HG02571 (cell line): ENCODE measurements at regions not wholly inside any gene's neighbourhood (a gene's known extent, or its start where the extent isn't known, plus 50 kb on each side); places are given as distances from the start of the nearest gene placed in this dataset.
"Not testable (repeated sequence)": the region's sequence is repeated elsewhere in the genome, so short reads cannot be mapped to it uniquely, and the experiment has no call there.

Experiments used
- ATAC-seq: cut with Tn5 transposase; IDR thresholded peaks from one replicate; pipeline ENCODE4 v1.9.1; 2021; ENCODE audit warnings: mild to moderate bottlenecking, moderate library complexity; ENCODE audit not compliant: unreplicated experiment

- no peak for ATAC-seq
Observed at GRCh38 chr16:60304066-60304465, 1570.0 kb upstream of the GOT2 start.

GRCh38 chr16:60302676-60303075 lies 1568.6 kb upstream of the GOT2 start:
- ATAC-seq = no peak

- ATAC-seq = no peak
Observed at GRCh38 chr16:60302261-60302660, 1568.1 kb upstream of the GOT2 start.

- no peak for ATAC-seq
Observed at GRCh38 chr16:60299241-60299776, 1565.2 kb upstream of the GOT2 start.

GRCh38 chr16:60295451-60295850 lies 1561.3 kb upstream of the GOT2 start:
- ATAC-seq = no peak

GRCh38 chr16:60285794-60286193 lies 1551.7 kb upstream of the GOT2 start:
- no peak for ATAC-seq

- no peak for ATAC-seq
Observed at GRCh38 chr16:60279061-60279665, 1545.0 kb upstream of the GOT2 start.

- ATAC-seq = no peak
Observed at GRCh38 chr16:60274431-60275019, 1540.4 kb upstream of the GOT2 start.

GRCh38 chr16:60271781-60272180 lies 1537.7 kb upstream of the GOT2 start:
- ATAC-seq = no peak

- ATAC-seq = no peak
Observed at GRCh38 chr16:60271025-60271771, 1537.1 kb upstream of the GOT2 start.

- ATAC-seq = no peak
Observed at GRCh38 chr16:60261425-60261824, 1527.3 kb upstream of the GOT2 start.

- ATAC-seq = no peak
Observed at GRCh38 chr16:60259956-60260355, 1525.8 kb upstream of the GOT2 start.

- no peak for ATAC-seq
Observed at GRCh38 chr16:60246086-60246485, 1512.0 kb upstream of the GOT2 start.

GRCh38 chr16:60241671-60242070 lies 1507.6 kb upstream of the GOT2 start:
- ATAC-seq = no peak

GRCh38 chr16:60230666-60231065 lies 1496.5 kb upstream of the GOT2 start:
- ATAC-seq = no peak

GRCh38 chr16:60225541-60225940 lies 1491.4 kb upstream of the GOT2 start:
- no peak for ATAC-seq

GRCh38 chr16:60217787-60218186 lies 1483.7 kb upstream of the GOT2 start:
- ATAC-seq = no peak

GRCh38 chr16:60214311-60214710 lies 1480.2 kb upstream of the GOT2 start:
- no peak for ATAC-seq

- ATAC-seq = no peak
Observed at GRCh38 chr16:60206516-60206915, 1472.4 kb upstream of the GOT2 start.

GRCh38 chr16:60204181-60204580 lies 1470.1 kb upstream of the GOT2 start:
- ATAC-seq = no peak

GRCh38 chr16:60203525-60204124 lies 1469.5 kb upstream of the GOT2 start:
- no peak for ATAC-seq

- not testable (repeated sequence) for ATAC-seq
Observed at GRCh38 chr16:60200729-60201128, 1466.6 kb upstream of the GOT2 start.
